PC-9 (cell line): ENCODE measurements at regions not wholly inside any gene's neighbourhood (a gene's known extent, or its start where the extent isn't known, plus 50 kb on each side); places are given as distances from the start of the nearest gene placed in this dataset.

ENCODE experiments used
- EZH2 ChIP-seq: fragments of 200-600 bp; sonication (generic); IDR thresholded peaks from 2 replicates; pipeline ENCODE4 v1.8.0; 2017; ENCODE audit warnings: antibody characterized with exemption, low read depth
- TF ChIP-seq, protein P1 (sequence below): fragments of 200-600 bp; sonication (generic); conservative IDR thresholded peaks from 2 replicates; pipeline ENCODE4 v1.6.1; 2017; ENCODE audit warnings: mixed run types, antibody characterized with exemption, mild to moderate bottlenecking, moderate library complexity

DNA sequence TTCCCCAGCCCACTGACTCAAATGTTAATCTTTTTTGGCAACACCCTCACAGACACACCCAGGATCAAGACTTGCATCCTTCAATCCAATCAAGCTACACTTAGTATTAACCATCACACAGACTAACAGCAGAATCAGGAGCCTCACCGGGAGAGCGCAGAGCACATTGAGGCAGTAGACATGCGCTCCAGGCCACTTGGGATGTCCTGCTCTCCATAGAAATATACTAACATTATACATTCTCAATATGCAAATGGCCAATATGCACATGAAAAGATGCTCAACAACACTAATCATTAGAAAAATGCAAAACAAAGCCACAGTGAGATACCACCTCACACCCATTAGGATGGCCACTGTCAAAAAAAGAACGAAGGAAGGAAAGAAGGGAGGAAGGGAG, 135.0 kb upstream of the KCNE2 start:
- TF ChIP-seq, protein P1, sequence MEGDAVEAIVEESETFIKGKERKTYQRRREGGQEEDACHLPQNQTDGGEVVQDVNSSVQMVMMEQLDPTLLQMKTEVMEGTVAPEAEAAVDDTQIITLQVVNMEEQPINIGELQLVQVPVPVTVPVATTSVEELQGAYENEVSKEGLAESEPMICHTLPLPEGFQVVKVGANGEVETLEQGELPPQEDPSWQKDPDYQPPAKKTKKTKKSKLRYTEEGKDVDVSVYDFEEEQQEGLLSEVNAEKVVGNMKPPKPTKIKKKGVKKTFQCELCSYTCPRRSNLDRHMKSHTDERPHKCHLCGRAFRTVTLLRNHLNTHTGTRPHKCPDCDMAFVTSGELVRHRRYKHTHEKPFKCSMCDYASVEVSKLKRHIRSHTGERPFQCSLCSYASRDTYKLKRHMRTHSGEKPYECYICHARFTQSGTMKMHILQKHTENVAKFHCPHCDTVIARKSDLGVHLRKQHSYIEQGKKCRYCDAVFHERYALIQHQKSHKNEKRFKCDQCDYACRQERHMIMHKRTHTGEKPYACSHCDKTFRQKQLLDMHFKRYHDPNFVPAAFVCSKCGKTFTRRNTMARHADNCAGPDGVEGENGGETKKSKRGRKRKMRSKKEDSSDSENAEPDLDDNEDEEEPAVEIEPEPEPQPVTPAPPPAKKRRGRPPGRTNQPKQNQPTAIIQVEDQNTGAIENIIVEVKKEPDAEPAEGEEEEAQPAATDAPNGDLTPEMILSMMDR = no peak
- no peak for TF ChIP-seq EZH2
